ENCODE measurements at regions not wholly inside any gene's neighbourhood (a gene's known extent, or its start where the extent isn't known, plus 50 kb on each side); places are given as distances from the start of the nearest gene placed in this dataset.

GRCh38 chr10:36021096-36021495 lies 379.0 kb upstream of the FZD8 start:
- in situ Hi-C loops (cut with MboI) (no loop called here), intact Hi-C loops (cut with micrococcal nuclease; ENCODE audit: unreplicated experiment) (no loop called here)
- RAD21 ChIA-PET (ENCODE audit: unreplicated experiment), result no interaction called here
- Histone ChIP-seq H3K9ac (ENCODE audit: control insufficient read depth, insufficient read depth, low read length) (no peak overlapping the region), H4K20me1 (ENCODE audit: control insufficient read depth, insufficient read depth) (no peaks in the 10 kb centered on the region), H3K4me3 (no peak overlapping the region), H3K9me3 (replicated peaks; ENCODE audit: control insufficient read depth, insufficient read depth, low read length) (no peaks in the 10 kb centered on the region), H3K4me1 (ENCODE audit: control insufficient read depth, insufficient read depth, low read length) (no peaks in the 10 kb centered on the region), H3K79me2 (ENCODE audit: control insufficient read depth, insufficient read depth, low read length) (no peaks in the 10 kb centered on the region), H3K27ac (ENCODE audit: control insufficient read depth, insufficient read depth) (no peak overlapping the region), H3K4me2 (ENCODE audit: control insufficient read depth, insufficient read depth) (no peak overlapping the region), H2AFZ (ENCODE audit: control insufficient read depth, low read depth, low read length) (no peak overlapping the region), H3K27me3 (replicated peaks in 1 of 2; ENCODE audit: control insufficient read depth in 2 of 2, insufficient read depth in 2 of 2, low read length in 1 of 2) (no peaks in the 10 kb centered on the region), H3K36me3 (ENCODE audit: control insufficient read depth in 2 of 2, insufficient read depth in 2 of 2, low read length in 1 of 2) (no peaks in the 10 kb centered on the region)
- DNase-seq (ENCODE audit: low read depth, low spot score), result no peak
- no peak for TF ChIP-seq SIN3A (IDR thresholded peaks at IDR 0.05; ENCODE audit: low read depth, low read length)
- TF ChIP-seq MEF2B (IDR thresholded peaks at IDR 0.05; ENCODE audit: partially characterized antibody, poor library complexity, severe bottlenecking), result no peak
- TF ChIP-seq IRF4 (IDR thresholded peaks at IDR 0.05; ENCODE audit: low read depth, low read length), result no peak
- no peak for TF ChIP-seq GATAD2B (conservative IDR thresholded peaks at IDR 0.05; ENCODE audit: low read depth)
- no peak for TF ChIP-seq NFYA (IDR thresholded peaks at IDR 0.05; ENCODE audit: borderline replicate concordance, low read depth, low read length)
- no peak for TF ChIP-seq CUX1 (IDR thresholded peaks at IDR 0.05; ENCODE audit: insufficient replicate concordance, low read depth, low read length)
- no peak for TF ChIP-seq PAX8 (IDR thresholded peaks at IDR 0.05)
- TF ChIP-seq MTA2 (IDR thresholded peaks at IDR 0.05; ENCODE audit: low read depth), result no peak
- no peak for TF ChIP-seq CBX5 (IDR thresholded peaks at IDR 0.05; ENCODE audit: low read depth)
- TF ChIP-seq HCFC1 (IDR thresholded peaks at IDR 0.05; ENCODE audit: low read length), result no peak
- no peak for TF ChIP-seq ETV6 (conservative IDR thresholded peaks at IDR 0.05 in 1 of 2, IDR thresholded peaks at IDR 0.05 in 1 of 2; ENCODE audit: borderline replicate concordance in 1 of 2, low read depth in 1 of 2)
- TF ChIP-seq SREBF1 (IDR thresholded peaks at IDR 0.05; ENCODE audit: low read length), result no peak
- no peak for ATAC-seq
- CTCF ChIA-PET, result interaction anchor here (1.5 kb wide), 1 partner anchor 15 kb away, joined by 4 read pairs; no protein-coding TSS in a partner anchor
- WGBS (ENCODE audit: insufficient coverage, insufficient replicate concordance, low lambda C conversion rate, missing lambda C conversion rate), result 0% methylated on average over 1 of the region's 1 CpG
- no TSS peak for BruUV-seq (replicated peaks)
- POLR2A ChIA-PET, result no interaction called here
- SMC1A ChIA-PET (ENCODE audit: uncharacterized antibody, unreplicated experiment), result interaction anchor here (1.8 kb wide), 1 partner anchor 11 kb away, joined by 4 read pairs; no protein-coding TSS in a partner anchor
- FAIRE-seq, result no peak
